Stimulated activated CD8-positive, alpha-beta memory T cell treated with anti-CD3 and anti-CD28 coated beads, Interleukin-7, amount 100 ng/mL, for 48 hours (primary cell): ENCODE measurements at regions not wholly inside any gene's neighbourhood (a gene's known extent, or its start where the extent isn't known, plus 50 kb on each side); places are given as distances from the start of the nearest gene placed in this dataset.
"Not testable (repeated sequence)": the region's sequence is repeated elsewhere in the genome, so short reads cannot be mapped to it uniquely, and the experiment has no call there.

Experiments
- DNase-seq, 2 donors: peaks; one replicate each; pipeline ENCODE4 v3.0.0-alpha.2; 2020; ENCODE audit warnings: low read depth in 1 of 2; ENCODE audit errors: extremely low read depth in 1 of 2

GRCh38 chr3:44111482-44111881, 130.2 kb upstream of the TOPAZ1 start:
- DNase-seq = no peak

GRCh38 chr3:44114142-44114541, 127.5 kb upstream of the TOPAZ1 start:
- peak in 1 of 2 donors; percentile 25 for DNase-seq

GRCh38 chr3:44117239-44117638, 124.4 kb upstream of the TOPAZ1 start:
- no peak for DNase-seq

- no peak for DNase-seq
These were observed 124.0 kb upstream of the TOPAZ1 start for GRCh38 chr3:44117736-44118135.

GRCh38 chr3:44120721-44121582, 120.7 kb upstream of the TOPAZ1 start:
- no peak for DNase-seq

GRCh38 chr3:44125246-44125645, 116.4 kb upstream of the TOPAZ1 start:
- no peak for DNase-seq

- DNase-seq = no peak
These were observed 115.8 kb upstream of the TOPAZ1 start for GRCh38 chr3:44125882-44126281.

- DNase-seq = no peak
These were observed 113.5 kb upstream of the TOPAZ1 start for GRCh38 chr3:44128057-44128775.

- no peak for DNase-seq
These were observed 111.4 kb upstream of the TOPAZ1 start for GRCh38 chr3:44130249-44130648.

- DNase-seq = no peak
These were observed 109.6 kb upstream of the TOPAZ1 start for GRCh38 chr3:44132061-44132460.

GRCh38 chr3:44132593-44132992, 109.1 kb upstream of the TOPAZ1 start:
- no peak for DNase-seq

- DNase-seq = no peak
These were observed 105.3 kb upstream of the TOPAZ1 start for GRCh38 chr3:44136421-44136820.

GRCh38 chr3:44146073-44146472, 95.6 kb upstream of the TOPAZ1 start:
- no peak for DNase-seq

GRCh38 chr3:44159696-44160300, 81.9 kb upstream of the TOPAZ1 start:
- no peak for DNase-seq

GRCh38 chr3:44160818-44161217, 80.9 kb upstream of the TOPAZ1 start:
- no peak for DNase-seq

- DNase-seq = no peak
These were observed 69.8 kb upstream of the TOPAZ1 start for GRCh38 chr3:44171891-44172290.

- not testable (repeated sequence) for DNase-seq
These were observed 69.0 kb upstream of the TOPAZ1 start for GRCh38 chr3:44172701-44173100.

- no peak for DNase-seq
These were observed 68.4 kb upstream of the TOPAZ1 start for GRCh38 chr3:44173263-44173662.

- DNase-seq = no peak
These were observed 66.6 kb upstream of the TOPAZ1 start for GRCh38 chr3:44175070-44175469.

- DNase-seq = no peak
These were observed 62.4 kb upstream of the TOPAZ1 start for GRCh38 chr3:44179246-44179645.

- no peak for DNase-seq
These were observed 57.2 kb upstream of the TOPAZ1 start for GRCh38 chr3:44184319-44184953.
